Fibroblast of upper back skin (primary cell): ENCODE measurements at regions not wholly inside any gene's neighbourhood (a gene's known extent, or its start where the extent isn't known, plus 50 kb on each side); places are given as distances from the start of the nearest gene placed in this dataset.

Experiments
- DNase-seq: peaks from one replicate; pipeline ENCODE4 v3.0.0-alpha.2; 2013

DNA sequence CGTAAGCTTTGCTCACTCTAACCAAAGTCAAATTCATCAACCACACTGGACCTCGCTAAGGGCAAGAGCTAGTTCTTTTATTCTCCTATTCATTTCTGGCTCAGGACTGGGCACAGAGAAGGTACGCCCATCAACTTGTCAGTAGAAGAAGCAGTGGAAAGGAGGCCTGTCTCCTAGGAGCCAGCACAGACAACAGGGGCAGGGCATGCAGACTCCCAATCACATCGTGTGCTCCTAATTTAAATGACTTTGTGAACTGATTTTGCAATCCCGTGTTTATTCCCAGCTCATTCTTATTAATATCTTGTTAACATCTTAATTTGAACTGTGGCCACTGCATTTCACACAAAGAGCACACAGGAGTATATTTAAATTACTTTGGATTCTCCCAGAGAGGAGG is 161.1 kb upstream of the BCL6 start:
- no peak for DNase-seq

- no peak for DNase-seq
These were observed 161.7 kb upstream of the BCL6 start for GRCh38 chr3:187906920-187907319.

- no peak for DNase-seq
These were observed 164.6 kb upstream of the BCL6 start for GRCh38 chr3:187909866-187910265.

- no peak for DNase-seq
These were observed 166.7 kb upstream of the BCL6 start for GRCh38 chr3:187912007-187912406.

DNA sequence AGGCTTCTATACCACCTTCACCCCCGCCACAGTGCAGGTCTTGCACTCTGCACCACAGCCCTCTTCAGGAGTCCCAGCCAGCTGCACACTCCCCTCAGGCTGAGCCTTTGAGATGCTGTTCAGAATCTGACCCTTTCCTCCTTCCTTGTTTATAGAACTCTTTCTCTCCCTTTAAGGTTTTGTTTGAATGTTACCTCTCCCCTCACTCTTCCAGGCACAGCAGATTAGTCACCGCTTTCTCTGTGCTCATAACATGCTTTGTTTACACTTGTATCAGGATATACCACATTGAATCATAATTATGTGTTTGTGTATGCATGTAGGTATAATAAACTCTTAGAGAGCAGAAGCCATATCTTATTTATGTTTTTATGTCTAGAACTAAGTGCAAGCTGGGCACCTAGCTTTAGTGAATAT is 168.4 kb upstream of the BCL6 start:
- DNase-seq, result no peak

DNA sequence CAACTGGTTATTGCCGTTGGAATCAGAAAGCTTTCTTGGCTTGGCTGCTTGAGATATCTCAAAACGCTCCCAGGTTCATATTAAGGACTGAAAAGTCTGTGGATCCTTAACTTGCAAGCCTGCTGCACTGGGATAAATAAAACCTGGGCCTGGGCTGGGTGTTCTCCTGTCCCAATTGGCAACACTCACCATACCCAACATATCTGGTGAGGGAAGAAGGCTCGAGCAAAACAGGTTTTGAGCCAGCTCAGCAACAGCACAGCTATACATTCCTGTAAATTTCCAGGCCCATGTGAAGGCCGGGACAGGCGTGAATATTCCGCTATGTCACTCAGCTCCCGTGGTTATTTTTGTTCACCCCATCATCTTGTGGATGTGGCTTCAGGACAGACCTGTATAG is 169.0 kb upstream of the BCL6 start:
- no peak for DNase-seq

DNA sequence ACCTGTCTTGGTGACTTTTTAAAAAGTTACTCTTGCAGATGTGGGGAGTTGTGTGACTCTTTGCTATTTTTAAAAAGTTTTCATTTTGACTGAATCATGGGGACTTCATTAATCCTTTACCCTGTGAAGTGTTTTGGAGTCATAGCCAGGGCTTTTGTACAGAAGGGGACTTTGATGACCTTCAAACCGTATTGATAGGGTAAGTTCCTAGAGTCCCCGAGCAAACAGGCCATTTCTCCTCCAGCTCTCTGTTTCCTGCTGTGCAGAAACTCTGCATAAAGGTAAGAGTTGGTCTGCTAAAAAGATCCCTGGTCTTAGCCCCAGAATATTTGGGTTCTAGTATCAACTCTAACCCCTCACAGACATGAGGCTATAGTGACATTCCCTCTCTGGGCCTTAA is 170.8 kb upstream of the BCL6 start:
- DNase-seq, result no peak

GRCh38 chr3:187918081-187918644 is 172.9 kb upstream of the BCL6 start:
- no peak for DNase-seq

DNA sequence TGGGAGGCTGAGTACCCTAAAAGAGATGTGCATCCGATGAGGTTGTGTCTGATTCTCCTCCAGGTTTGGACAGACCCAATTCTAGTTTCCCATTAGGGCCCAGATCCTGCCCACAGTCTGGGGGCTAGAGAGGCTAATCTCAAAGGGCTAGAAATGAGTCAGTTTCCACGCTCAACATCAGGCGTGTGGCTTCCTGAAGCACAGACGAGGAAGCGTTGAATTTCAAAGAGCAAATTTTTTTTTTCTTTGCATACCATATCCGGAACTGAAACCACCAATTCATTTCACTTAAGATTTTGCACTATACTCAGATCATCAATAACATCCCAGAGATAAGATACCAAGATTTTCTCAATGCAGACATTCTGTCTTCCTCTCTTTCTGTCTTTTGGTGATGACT is 173.8 kb upstream of the BCL6 start:
- no peak for DNase-seq

GRCh38 chr3:187919544-187919943 is 174.3 kb upstream of the BCL6 start:
- no peak for DNase-seq

DNA sequence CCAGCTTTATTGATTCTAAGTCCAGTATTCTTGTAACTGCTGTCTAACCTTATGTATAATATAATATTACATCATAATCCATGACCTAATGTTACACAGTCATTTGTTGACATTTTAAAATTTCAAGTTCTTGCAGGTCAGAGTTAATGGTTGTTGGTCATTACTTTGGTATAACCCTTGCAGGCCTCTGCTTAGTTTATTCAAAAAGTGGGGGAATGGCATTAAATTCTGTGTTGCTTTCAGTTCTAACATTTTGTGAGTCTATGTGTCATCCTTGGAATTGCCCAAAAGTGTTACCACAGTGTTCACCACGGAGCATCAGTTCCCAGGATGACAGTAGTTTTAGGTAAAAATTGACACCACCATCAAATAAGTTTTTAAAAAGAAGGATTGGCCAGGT is 174.8 kb upstream of the BCL6 start:
- DNase-seq, result no peak

DNA sequence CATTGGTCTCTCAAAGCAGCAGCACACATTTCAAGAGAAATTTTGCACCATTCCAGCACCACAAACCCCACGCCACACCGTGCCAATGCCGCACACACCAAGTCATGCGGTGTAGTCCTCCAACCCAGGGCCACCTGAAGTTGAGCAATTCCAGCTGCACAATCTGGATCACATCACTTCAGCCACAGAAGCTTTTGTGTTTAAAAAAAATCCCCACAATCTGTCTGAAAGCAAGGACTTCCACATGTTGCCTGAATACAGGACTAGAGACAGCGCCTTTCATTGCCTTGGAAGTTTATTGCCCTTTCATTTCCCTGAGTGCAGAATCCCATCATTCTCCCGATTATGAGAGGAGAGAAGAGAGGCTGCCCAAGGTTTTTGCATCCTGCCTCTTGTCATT is 175.6 kb upstream of the BCL6 start:
- peak; percentile 75 for DNase-seq

GRCh38 chr3:187921391-187922074 is 176.3 kb upstream of the BCL6 start:
- DNase-seq, result no peak

DNA sequence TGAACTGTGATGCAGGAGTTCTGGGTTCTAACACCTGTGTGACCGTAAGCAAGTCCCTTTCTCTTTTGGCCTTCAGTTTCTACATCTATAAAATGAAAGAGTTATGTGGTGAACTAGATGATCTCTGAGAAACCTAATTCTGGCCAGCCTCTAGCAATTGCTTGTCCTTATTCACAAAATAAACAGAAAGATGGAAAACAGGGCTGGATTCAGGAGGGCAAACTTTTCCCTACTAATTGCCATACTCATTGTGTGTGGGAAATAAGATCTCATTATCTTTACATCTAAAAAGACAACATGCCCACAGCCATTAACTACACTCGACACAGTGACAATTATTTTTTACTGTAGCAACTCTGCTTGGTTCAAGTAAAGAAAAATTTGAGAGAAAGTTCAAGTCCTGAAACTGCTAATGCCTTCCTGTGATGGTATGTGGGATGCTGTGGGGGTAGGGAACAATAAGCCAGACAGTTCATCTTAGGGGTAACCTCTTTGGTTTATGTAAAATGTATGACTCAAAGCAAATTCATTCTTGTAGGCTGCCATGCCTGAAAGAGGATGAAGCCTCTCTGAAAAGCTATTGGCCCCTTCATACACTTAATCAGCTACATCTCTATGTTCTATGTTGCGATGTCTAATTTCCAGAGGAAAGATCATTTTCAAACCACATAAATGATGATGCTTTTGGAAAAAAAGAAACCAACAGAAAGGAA is 177.6 kb upstream of the BCL6 start:
- peak; percentile 84 for DNase-seq

GRCh38 chr3:187924651-187925050 is 179.4 kb upstream of the BCL6 start:
- DNase-seq, result no peak

DNA sequence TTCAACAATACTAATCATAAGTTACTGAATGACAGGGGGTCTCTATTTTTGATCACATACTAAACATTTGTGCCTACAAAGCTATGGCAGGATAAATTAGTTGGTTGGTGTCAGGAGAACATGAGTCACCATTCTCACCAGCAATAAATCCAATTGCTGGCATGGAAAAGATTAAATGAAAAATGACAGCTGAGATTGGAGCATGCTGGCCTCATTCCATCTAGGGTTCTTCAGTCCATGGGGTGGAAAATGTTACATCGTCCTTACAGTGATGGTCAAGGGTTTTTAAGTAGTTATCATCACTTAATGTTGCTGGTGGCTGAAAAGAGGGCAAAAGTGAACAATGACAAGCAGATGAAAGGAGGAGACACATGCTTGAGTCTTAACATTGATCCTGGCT is 180.1 kb upstream of the BCL6 start:
- no peak for DNase-seq

DNA sequence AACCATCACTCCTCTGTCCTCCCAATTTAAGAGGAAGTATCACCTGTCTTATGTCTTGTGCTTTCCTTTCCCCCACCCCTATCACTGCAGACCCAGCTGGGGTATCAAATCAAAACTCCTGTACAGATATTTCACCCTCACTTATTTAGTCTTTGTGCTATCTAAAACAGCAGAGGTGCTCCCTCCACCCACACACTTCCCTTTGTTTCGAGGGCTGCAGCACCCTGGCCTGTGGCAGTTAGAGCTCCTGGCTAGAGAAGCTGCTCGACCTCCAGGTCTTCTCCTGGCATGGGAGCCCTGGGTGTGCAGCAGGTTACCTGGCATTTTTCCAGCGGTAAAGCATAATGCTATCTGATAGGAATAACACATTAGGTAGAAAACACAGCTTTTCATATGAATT is 181.4 kb upstream of the BCL6 start:
- DNase-seq, result no peak

GRCh38 chr3:187927565-187927964 is 182.3 kb upstream of the BCL6 start:
- DNase-seq, result no peak

- DNase-seq, result no peak
These were observed 184.0 kb upstream of the BCL6 start for GRCh38 chr3:187929112-187929816.

DNA sequence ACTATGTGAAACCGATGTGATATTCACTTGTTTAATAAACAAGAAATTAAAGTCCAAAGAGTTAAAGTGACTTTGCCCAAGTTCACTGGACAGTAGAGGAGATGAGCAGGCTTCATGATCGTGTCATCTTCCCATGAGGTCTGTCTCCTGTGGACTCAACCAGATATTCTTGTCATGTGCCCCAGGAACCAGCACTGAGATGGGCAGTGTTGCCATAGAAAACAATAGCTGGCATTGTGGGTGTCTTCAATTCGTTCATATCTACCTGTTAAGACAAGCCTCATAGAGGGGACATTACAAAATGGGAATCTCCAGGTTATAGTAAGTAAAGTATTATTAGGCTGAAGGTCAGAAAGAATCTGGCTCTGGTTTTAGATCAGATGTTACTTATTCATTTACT is 184.8 kb upstream of the BCL6 start:
- no peak for DNase-seq

DNA sequence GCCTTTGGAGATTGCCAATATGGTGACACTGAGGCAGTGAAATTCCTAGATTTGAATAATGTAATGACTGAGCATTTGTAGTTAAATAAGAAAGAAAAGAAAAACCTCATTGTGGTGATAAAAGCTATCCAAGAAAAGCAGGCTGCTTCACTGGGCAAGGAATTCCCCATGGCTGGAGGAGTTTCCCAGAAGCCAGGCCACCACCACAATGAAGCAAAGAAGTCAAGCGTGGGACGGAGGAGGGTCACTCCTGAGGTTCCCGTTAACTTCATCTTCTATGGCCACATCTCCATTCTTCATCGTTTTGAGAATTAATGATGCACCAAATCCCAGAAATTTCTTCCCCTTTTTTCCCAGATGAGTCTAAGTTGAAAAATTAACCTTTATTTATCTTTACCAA is 185.8 kb upstream of the BCL6 start:
- DNase-seq, result no peak

GRCh38 chr3:187931770-187932278 is 186.6 kb upstream of the BCL6 start:
- no peak for DNase-seq

DNA sequence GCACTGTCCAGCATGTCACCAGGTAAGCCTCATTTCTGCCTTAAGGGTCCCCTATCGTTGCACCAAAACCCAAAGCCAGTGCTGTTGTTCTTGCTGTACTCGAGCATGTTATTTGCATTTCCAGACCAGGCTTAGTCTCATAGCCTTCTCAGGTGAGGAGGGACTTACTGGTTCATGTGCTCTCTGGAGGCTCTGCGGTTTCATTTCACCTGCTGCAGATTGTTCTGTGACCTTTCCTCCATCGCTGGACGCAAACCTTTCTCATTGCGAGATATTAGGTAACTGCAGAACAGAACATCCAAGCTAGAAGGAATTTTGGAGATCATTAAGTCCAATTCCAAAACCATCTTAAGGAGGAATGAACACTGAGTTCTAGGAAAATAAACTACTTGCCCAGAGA is 187.3 kb upstream of the BCL6 start:
- DNase-seq, result no peak
